Stomach (tissue), 4 donors: ENCODE measurements at regions not wholly inside any gene's neighbourhood (a gene's known extent, or its start where the extent isn't known, plus 50 kb on each side); places are given as distances from the start of the nearest gene placed in this dataset.

Source experiments
- EP300 ChIP-seq: sonication (generic); formaldehyde crosslinking; IDR thresholded peaks from one replicate; pipeline ENCODE4 v1.6.1; 2017; ENCODE audit warnings: antibody characterized with exemption
- POLR2AphosphoS5 ChIP-seq, 3 donors: sonication (generic); formaldehyde crosslinking; IDR thresholded peaks; one replicate each; pipeline ENCODE4 v1.6.1; 2016; ENCODE audit warnings: antibody characterized with exemption in 3 of 3
- TF ChIP-seq, protein P1 (sequence below), 7 experiments: fragments of 450-650 bp in 4 of 7; fragments of 200-600 bp in 3 of 7; sonication (generic) in 3 of 7; IDR thresholded peaks; one replicate each; pipeline ENCODE4 v1.5.1; 2016 to 2019; ENCODE audit warnings: antibody characterized with exemption in 7 of 7, control low read depth in 2 of 7, mild to moderate bottlenecking in 1 of 7

DNA sequence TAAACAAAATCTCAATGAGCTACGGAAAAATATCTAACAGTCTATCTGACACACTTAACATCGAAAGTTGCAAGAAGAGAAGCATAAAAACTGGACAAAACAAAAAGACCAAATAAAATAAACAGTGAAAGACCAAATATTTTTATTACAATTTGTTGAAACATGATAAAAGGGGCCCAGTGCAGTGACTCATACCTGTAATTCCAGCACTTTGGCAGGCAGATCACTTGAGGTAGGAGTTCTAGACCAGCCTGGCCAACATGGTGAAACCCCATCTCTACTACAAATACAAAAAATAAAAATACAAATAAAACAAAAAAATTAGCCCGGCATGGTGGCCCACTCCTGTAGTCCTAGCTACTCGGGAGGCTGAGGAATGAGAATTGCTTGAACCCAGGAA, 914.0 kb upstream of the ALCAM start:
- TF ChIP-seq, protein P1, sequence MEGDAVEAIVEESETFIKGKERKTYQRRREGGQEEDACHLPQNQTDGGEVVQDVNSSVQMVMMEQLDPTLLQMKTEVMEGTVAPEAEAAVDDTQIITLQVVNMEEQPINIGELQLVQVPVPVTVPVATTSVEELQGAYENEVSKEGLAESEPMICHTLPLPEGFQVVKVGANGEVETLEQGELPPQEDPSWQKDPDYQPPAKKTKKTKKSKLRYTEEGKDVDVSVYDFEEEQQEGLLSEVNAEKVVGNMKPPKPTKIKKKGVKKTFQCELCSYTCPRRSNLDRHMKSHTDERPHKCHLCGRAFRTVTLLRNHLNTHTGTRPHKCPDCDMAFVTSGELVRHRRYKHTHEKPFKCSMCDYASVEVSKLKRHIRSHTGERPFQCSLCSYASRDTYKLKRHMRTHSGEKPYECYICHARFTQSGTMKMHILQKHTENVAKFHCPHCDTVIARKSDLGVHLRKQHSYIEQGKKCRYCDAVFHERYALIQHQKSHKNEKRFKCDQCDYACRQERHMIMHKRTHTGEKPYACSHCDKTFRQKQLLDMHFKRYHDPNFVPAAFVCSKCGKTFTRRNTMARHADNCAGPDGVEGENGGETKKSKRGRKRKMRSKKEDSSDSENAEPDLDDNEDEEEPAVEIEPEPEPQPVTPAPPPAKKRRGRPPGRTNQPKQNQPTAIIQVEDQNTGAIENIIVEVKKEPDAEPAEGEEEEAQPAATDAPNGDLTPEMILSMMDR (IDR thresholded peaks at IDR 0.05), result no peak
- TF ChIP-seq POLR2AphosphoS5 (IDR thresholded peaks at IDR 0.05), result no peak
- TF ChIP-seq EP300, result no peak
